ENCODE measurements at regions not wholly inside any gene's neighbourhood (a gene's known extent, or its start where the extent isn't known, plus 50 kb on each side); places are given as distances from the start of the nearest gene placed in this dataset.

GRCh38 chr12:58283553-58283952 is 342.2 kb downstream of the ATP23 start:
- POLR2A ChIA-PET (ENCODE audit: low non-redundant PET), result no interaction called here
- no peak for DNase-seq (ENCODE audit: low spot score)
- CTCF ChIA-PET, result interaction anchor here (0.6 kb wide), 1 partner anchor 195 kb away, joined by 3 read pairs; no protein-coding TSS in a partner anchor
- H3K27ac ChIP-seq, result no peak overlapping the region
- no peak for TF ChIP-seq CTCF (conservative IDR thresholded peaks at IDR 0.05; ENCODE audit: low read depth)

GRCh38 chr12:58285551-58285950 is 344.2 kb downstream of the ATP23 start:
- H3K27ac ChIP-seq, result no peak overlapping the region
- DNase-seq (ENCODE audit: low spot score), result no peak
- ChIA-PET POLR2A (ENCODE audit: low non-redundant PET) (no interaction called here), CTCF (no interaction called here)
- no peak for TF ChIP-seq CTCF (conservative IDR thresholded peaks at IDR 0.05; ENCODE audit: low read depth)

- no peak overlapping the region for H3K27ac ChIP-seq
- ChIA-PET POLR2A (ENCODE audit: low non-redundant PET) (no interaction called here), CTCF (interaction anchor here (0.5 kb wide), 1 partner anchor 101 kb away, joined by 3 read pairs; no protein-coding TSS in a partner anchor)
- TF ChIP-seq CTCF (conservative IDR thresholded peaks at IDR 0.05; ENCODE audit: low read depth), result no peak
- DNase-seq (ENCODE audit: low spot score), result no peak
Measured at GRCh38 chr12:58286353-58286752, 345.0 kb downstream of the ATP23 start.

- no peak overlapping the region for H3K27ac ChIP-seq
- DNase-seq (ENCODE audit: low spot score), result no peak
- CTCF ChIA-PET, result interaction anchor here (0.6 to 0.7 kb wide), 2 partner anchors 44 to 112 kb away, joined by 3 read pairs; no protein-coding TSS in a partner anchor
- POLR2A ChIA-PET (ENCODE audit: low non-redundant PET), result no interaction called here
- no peak for TF ChIP-seq CTCF (conservative IDR thresholded peaks at IDR 0.05; ENCODE audit: low read depth)
Measured at GRCh38 chr12:58288190-58288589, 346.8 kb downstream of the ATP23 start.

GRCh38 chr12:58291106-58291505 is 349.7 kb downstream of the ATP23 start:
- ChIA-PET POLR2A (ENCODE audit: low non-redundant PET) (no interaction called here), CTCF (no interaction called here)
- H3K27ac ChIP-seq, result no peak overlapping the region
- DNase-seq (ENCODE audit: low spot score), result no peak
- no peak for TF ChIP-seq CTCF (conservative IDR thresholded peaks at IDR 0.05; ENCODE audit: low read depth)

GRCh38 chr12:58293308-58293982 is 352.1 kb downstream of the ATP23 start:
- ChIA-PET CTCF (interaction anchor here (0.6 kb wide), 1 partner anchor 42 kb away, joined by 3 read pairs; no protein-coding TSS in a partner anchor), POLR2A (ENCODE audit: low non-redundant PET) (no interaction called here)
- H3K27ac ChIP-seq, result no peak overlapping the region
- DNase-seq (ENCODE audit: low spot score), result no peak
- no peak for TF ChIP-seq CTCF (conservative IDR thresholded peaks at IDR 0.05; ENCODE audit: low read depth)

All from RWPE1 (cell line).